HepG2 (cell line): ENCODE measurements at regions not wholly inside any gene's neighbourhood (a gene's known extent, or its start where the extent isn't known, plus 50 kb on each side); places are given as distances from the start of the nearest gene placed in this dataset.

Source experiments
- ATAC-seq: fragments of 200-7000 bp; cut with Tn5 transposase; 3 replicates; pipeline ENCODE4 v1.9.1; 2020; ENCODE audit warnings: mild to moderate bottlenecking, moderate library complexity
- BruUV-seq: library from RNA; stranded (reverse); fragments of 400-500 nt; replicated peaks from 2 replicates; lab custom pipeline; 2021; lab: Mats Ljungman, UMichigan
- CTCF ChIA-PET: fragments of 300-600 bp; formaldehyde crosslinking; extraction: SDS; loops from one replicate; lab custom pipeline; 2021; ENCODE audit warnings: low total read pairs, inconsistent platforms, low intra/inter-chr PET ratio; lab: Yijun Ruan, JAX
- POLR2A ChIA-PET: fragments of 350-600 bp; sonication (Branson Sonifier 250); formaldehyde crosslinking; loops from one replicate; lab custom pipeline; 2020; ENCODE audit warnings: antibody characterized with exemption, inconsistent platforms; lab: Yijun Ruan, JAX
- DNase-seq: peaks from one replicate; pipeline ENCODE4 v3.0.0-alpha.2; 2015; ENCODE audit warnings: low spot score
- FAIRE-seq: peaks from 3 replicates; lab custom pipeline; 2011; peaks lifted over from hg19 to GRCh38; lab: Jason Lieb, UNC
- H2AFZ ChIP-seq: one replicate; pipeline ENCODE4 v1.6.1; 2011; ENCODE audit warnings: low read length, inconsistent platforms
- H3K27ac ChIP-seq: fragments of 300-600 bp; 3 replicates; pipeline ENCODE4 v1.8.0; 2011; ENCODE audit warnings: mixed run types, mild to moderate bottlenecking, mixed read lengths, low read length, inconsistent platforms; ENCODE audit not compliant: insufficient read depth; ENCODE audit errors: extremely low read length
- H3K27me3 ChIP-seq, 2 experiments: fragments of 200-600 bp in 1 of 2; 2 replicates in 1 of 2; 3 replicates in 1 of 2; pipeline versions ENCODE4 v1.6.0 to v1.8.0; 2011; ENCODE audit warnings: low read length in 2 of 2, mild to moderate bottlenecking in 2 of 2, moderate library complexity in 2 of 2, inconsistent platforms in 1 of 2; ENCODE audit not compliant: insufficient read depth in 2 of 2, control insufficient read depth in 1 of 2
- H3K36me3 ChIP-seq, 2 experiments: fragments of 200-600 bp in 1 of 2; replicated peaks in 1 of 2; 2 replicates in 1 of 2; 3 replicates in 1 of 2; pipeline versions ENCODE4 v1.5.1 to v1.8.0; 2011; ENCODE audit warnings: low read length in 2 of 2, inconsistent platforms in 1 of 2; ENCODE audit not compliant: insufficient read depth in 2 of 2, control insufficient read depth in 1 of 2
- H3K4me1 ChIP-seq: 2 replicates; pipeline ENCODE4 v1.5.1; 2012; ENCODE audit warnings: low read length, inconsistent platforms; ENCODE audit not compliant: insufficient read depth
- H3K4me2 ChIP-seq: 2 replicates; pipeline ENCODE4 v1.6.0; 2011; ENCODE audit warnings: low read depth, low read length, inconsistent platforms
- H3K4me3 ChIP-seq, 3 experiments: fragments of 200-600 bp in 1 of 3; sonication (generic), shearing (Covaris generic) in 1 of 3; replicated peaks in 1 of 3; 2 replicates each; pipeline ENCODE4 v1.5.1; 2011 to 2016; ENCODE audit warnings: low read length in 3 of 3, inconsistent platforms in 2 of 3, low read depth in 2 of 3, mild to moderate bottlenecking in 2 of 3, control low read depth in 1 of 3, mixed read lengths in 1 of 3; ENCODE audit not compliant: insufficient read depth in 1 of 3
- H3K79me2 ChIP-seq: one replicate; pipeline ENCODE4 v1.6.1; 2011; ENCODE audit warnings: low read length, inconsistent platforms; ENCODE audit not compliant: insufficient read depth
- H3K9ac ChIP-seq: 2 replicates; pipeline ENCODE4 v1.6.0; 2011; ENCODE audit warnings: mild to moderate bottlenecking, low read depth, low read length, inconsistent platforms; ENCODE audit not compliant: insufficient read depth
- H3K9me3 ChIP-seq: 2 replicates; pipeline ENCODE4 v1.5.1; 2012; ENCODE audit warnings: mild to moderate bottlenecking, low read length
- H4K20me1 ChIP-seq: 2 replicates; pipeline ENCODE4 v1.6.0; 2011; ENCODE audit warnings: inconsistent platforms, mild to moderate bottlenecking, low read length, moderate library complexity; ENCODE audit not compliant: insufficient read depth
- CHD4 ChIP-seq: fragments of 200-600 bp; sonication (generic); IDR thresholded peaks from 2 replicates; pipeline ENCODE4 v1.7.0; 2017; ENCODE audit warnings: mild to moderate bottlenecking, low read length, borderline replicate concordance
- RFX1 ChIP-seq: fragments of 450-650 bp; IDR thresholded peaks from 2 replicates; pipeline ENCODE4 v1.6.1; 2017
- SP2 ChIP-seq: sonication (generic); formaldehyde crosslinking; IDR thresholded peaks from 2 replicates; pipeline ENCODE4 v1.5.1; 2020; ENCODE audit warnings: mild to moderate bottlenecking, missing genetic modification reagents
- SYNCRIP ChIP-seq: fragments of 200-400 bp; formaldehyde crosslinking; IDR thresholded peaks from 2 replicates; pipeline ENCODE4 v1.6.1; 2018; ENCODE audit warnings: mild to moderate bottlenecking, low read depth, low read length; ENCODE audit not compliant: insufficient read depth
- TBX3 ChIP-seq: fragments of 450-650 bp; IDR thresholded peaks from 2 replicates; pipeline ENCODE4 v1.6.1; 2017; ENCODE audit warnings: antibody characterized with exemption, mild to moderate bottlenecking, inconsistent platforms, borderline replicate concordance
- ZNF260 ChIP-seq: sonication (generic); formaldehyde crosslinking; IDR thresholded peaks from 2 replicates; pipeline ENCODE4 v1.4.0; 2020; ENCODE audit warnings: missing genetic modification reagents, low read depth, mild to moderate bottlenecking, borderline replicate concordance
- ZNF484 ChIP-seq: sonication (generic); formaldehyde crosslinking; IDR thresholded peaks from 2 replicates; pipeline ENCODE4 v1.5.1; 2020; ENCODE audit warnings: mild to moderate bottlenecking, low read depth, missing genetic modification reagents, borderline replicate concordance
- ZNF510 ChIP-seq: sonication (generic); formaldehyde crosslinking; IDR thresholded peaks from 2 replicates; pipeline ENCODE4 v1.4.0; 2020; ENCODE audit warnings: low read depth, mild to moderate bottlenecking, missing genetic modification reagents
- ZNF577 ChIP-seq: sonication (generic); formaldehyde crosslinking; IDR thresholded peaks from 2 replicates; pipeline ENCODE4 v1.4.0; 2020; ENCODE audit warnings: mild to moderate bottlenecking, low read depth, missing genetic modification reagents, borderline replicate concordance
- WGBS: methylation state at CpG from one replicate; pipeline ENCODE4 v1.1.6; 2017; ENCODE audit warnings: low lambda C conversion rate; 5-methylcytosine and 5-hydroxymethylcytosine counted together
- in situ Hi-C: cut with HindIII; loops from 2 replicates; pipeline ENCODE4 v1.10.0; 2017; ENCODE audit warnings: low pct_unique_long_range_greater_than_20kb; ENCODE audit not compliant: extremely low pct_ligation_motif_present
- intact Hi-C: fragments of 100-400 bp; cut with micrococcal nuclease; formaldehyde crosslinking; loops from one replicate; pipeline ENCODE4 v1.10.0; 2022; ENCODE audit not compliant: unreplicated experiment
- TF ChIP-seq, protein P1 (sequence below): sonication (generic); formaldehyde crosslinking; IDR thresholded peaks from 2 replicates; pipeline ENCODE4 v1.8.1; 2023; ENCODE audit warnings: mild to moderate bottlenecking, missing genetic modification reagents
- TF ChIP-seq, protein P2 (sequence below): IDR thresholded peaks from 2 replicates; pipeline ENCODE4 v1.6.1; 2016
- TF ChIP-seq, protein P3 (sequence below): sonication (generic); formaldehyde crosslinking; IDR thresholded peaks from 2 replicates; pipeline ENCODE4 v1.8.0; 2022; ENCODE audit warnings: mild to moderate bottlenecking, missing genetic modification reagents; ENCODE audit not compliant: insufficient replicate concordance
- TF ChIP-seq, protein P4 (sequence below): sonication (generic); formaldehyde crosslinking; IDR thresholded peaks from 2 replicates; pipeline ENCODE4 v1.8.1; 2022; ENCODE audit warnings: mild to moderate bottlenecking, missing genetic modification reagents
- TF ChIP-seq, protein P5 (sequence below): sonication (generic); formaldehyde crosslinking; IDR thresholded peaks from 2 replicates; pipeline ENCODE4 v1.5.1; 2020; ENCODE audit warnings: missing genetic modification reagents, mild to moderate bottlenecking, borderline replicate concordance
- TF ChIP-seq, protein P6 (sequence below): sonication (generic); formaldehyde crosslinking; IDR thresholded peaks from 2 replicates; pipeline ENCODE4 v1.4.0; 2020; ENCODE audit warnings: mild to moderate bottlenecking, missing genetic modification reagents, borderline replicate concordance

DNA sequence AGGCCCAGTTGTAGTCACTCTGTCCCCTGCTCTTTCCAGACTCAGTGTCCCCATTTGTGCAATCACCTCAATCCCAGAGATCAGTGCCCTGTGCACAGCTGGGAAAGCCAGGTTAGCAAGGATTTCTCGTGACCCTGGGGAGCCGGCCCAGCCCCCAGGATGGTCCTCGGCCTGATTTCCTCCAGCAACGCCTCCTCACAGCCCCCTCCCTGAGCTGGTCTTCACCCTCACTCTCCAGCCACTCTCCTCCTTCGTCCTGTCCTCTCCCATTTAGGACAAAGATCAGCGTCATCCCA, 194.8 kb upstream of the C14orf180 start:
- H3K4me1 ChIP-seq, result no peaks in the 10 kb centered on the region
- no peak overlapping the region for H3K9ac ChIP-seq
- H3K9me3 ChIP-seq, result no peaks in the 10 kb centered on the region
- no peak overlapping the region for H3K4me3 ChIP-seq
- no peaks in the 10 kb centered on the region for H3K36me3 ChIP-seq
- in situ Hi-C loops, result no loop called here
- H3K79me2 ChIP-seq, result no peaks in the 10 kb centered on the region
- H4K20me1 ChIP-seq, result no peaks in the 10 kb centered on the region
- DNase-seq (no peak), FAIRE-seq (no peak), ATAC-seq (no peak)
- intact Hi-C loops, result no loop called here
- BruUV-seq, result no TSS peak
- H3K27me3 ChIP-seq, result peaks cover 18 to 83% of the 10 kb centered on the region in 2 experiments
- H3K4me2 ChIP-seq, result no peak overlapping the region
- ChIA-PET CTCF (no interaction called here), POLR2A (no interaction called here)
- TF ChIP-seq, protein P1, sequence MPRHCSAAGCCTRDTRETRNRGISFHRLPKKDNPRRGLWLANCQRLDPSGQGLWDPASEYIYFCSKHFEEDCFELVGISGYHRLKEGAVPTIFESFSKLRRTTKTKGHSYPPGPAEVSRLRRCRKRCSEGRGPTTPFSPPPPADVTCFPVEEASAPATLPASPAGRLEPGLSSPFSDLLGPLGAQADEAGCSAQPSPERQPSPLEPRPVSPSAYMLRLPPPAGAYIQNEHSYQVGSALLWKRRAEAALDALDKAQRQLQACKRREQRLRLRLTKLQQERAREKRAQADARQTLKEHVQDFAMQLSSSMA (CRISPR knock-in tag), result no peak
- TF ChIP-seq, protein P2, sequence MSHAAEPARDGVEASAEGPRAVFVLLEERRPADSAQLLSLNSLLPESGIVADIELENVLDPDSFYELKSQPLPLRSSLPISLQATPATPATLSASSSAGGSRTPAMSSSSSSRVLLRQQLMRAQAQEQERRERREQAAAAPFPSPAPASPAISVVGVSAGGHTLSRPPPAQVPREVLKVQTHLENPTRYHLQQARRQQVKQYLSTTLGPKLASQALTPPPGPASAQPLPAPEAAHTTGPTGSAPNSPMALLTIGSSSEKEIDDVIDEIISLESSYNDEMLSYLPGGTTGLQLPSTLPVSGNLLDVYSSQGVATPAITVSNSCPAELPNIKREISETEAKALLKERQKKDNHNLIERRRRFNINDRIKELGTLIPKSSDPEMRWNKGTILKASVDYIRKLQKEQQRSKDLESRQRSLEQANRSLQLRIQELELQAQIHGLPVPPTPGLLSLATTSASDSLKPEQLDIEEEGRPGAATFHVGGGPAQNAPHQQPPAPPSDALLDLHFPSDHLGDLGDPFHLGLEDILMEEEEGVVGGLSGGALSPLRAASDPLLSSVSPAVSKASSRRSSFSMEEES (CRISPR knock-in tag), result no peak
- TF ChIP-seq SP2 (CRISPR knock-in tag), result no peak
- TF ChIP-seq, protein P3, sequence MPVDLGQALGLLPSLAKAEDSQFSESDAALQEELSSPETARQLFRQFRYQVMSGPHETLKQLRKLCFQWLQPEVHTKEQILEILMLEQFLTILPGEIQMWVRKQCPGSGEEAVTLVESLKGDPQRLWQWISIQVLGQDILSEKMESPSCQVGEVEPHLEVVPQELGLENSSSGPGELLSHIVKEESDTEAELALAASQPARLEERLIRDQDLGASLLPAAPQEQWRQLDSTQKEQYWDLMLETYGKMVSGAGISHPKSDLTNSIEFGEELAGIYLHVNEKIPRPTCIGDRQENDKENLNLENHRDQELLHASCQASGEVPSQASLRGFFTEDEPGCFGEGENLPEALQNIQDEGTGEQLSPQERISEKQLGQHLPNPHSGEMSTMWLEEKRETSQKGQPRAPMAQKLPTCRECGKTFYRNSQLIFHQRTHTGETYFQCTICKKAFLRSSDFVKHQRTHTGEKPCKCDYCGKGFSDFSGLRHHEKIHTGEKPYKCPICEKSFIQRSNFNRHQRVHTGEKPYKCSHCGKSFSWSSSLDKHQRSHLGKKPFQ (CRISPR knock-in tag), result no peak
- no peak for TF ChIP-seq RFX1
- no peak for TF ChIP-seq ZNF577 (CRISPR knock-in tag)
- TF ChIP-seq, protein P4, sequence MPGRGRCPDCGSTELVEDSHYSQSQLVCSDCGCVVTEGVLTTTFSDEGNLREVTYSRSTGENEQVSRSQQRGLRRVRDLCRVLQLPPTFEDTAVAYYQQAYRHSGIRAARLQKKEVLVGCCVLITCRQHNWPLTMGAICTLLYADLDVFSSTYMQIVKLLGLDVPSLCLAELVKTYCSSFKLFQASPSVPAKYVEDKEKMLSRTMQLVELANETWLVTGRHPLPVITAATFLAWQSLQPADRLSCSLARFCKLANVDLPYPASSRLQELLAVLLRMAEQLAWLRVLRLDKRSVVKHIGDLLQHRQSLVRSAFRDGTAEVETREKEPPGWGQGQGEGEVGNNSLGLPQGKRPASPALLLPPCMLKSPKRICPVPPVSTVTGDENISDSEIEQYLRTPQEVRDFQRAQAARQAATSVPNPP (CRISPR knock-in tag), result no peak
- TF ChIP-seq ZNF484, result no peak
- TF ChIP-seq, protein P5, sequence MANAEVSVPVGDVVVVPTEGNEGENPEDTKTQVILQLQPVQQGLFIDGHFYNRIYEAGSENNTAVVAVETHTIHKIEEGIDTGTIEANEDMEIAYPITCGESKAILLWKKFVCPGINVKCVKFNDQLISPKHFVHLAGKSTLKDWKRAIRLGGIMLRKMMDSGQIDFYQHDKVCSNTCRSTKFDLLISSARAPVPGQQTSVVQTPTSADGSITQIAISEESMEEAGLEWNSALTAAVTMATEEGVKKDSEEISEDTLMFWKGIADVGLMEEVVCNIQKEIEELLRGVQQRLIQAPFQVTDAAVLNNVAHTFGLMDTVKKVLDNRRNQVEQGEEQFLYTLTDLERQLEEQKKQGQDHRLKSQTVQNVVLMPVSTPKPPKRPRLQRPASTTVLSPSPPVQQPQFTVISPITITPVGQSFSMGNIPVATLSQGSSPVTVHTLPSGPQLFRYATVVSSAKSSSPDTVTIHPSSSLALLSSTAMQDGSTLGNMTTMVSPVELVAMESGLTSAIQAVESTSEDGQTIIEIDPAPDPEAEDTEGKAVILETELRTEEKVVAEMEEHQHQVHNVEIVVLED, result no peak
- TF ChIP-seq ZNF260, result no peak
- no peak for TF ChIP-seq CHD4
- TF ChIP-seq, protein P6, sequence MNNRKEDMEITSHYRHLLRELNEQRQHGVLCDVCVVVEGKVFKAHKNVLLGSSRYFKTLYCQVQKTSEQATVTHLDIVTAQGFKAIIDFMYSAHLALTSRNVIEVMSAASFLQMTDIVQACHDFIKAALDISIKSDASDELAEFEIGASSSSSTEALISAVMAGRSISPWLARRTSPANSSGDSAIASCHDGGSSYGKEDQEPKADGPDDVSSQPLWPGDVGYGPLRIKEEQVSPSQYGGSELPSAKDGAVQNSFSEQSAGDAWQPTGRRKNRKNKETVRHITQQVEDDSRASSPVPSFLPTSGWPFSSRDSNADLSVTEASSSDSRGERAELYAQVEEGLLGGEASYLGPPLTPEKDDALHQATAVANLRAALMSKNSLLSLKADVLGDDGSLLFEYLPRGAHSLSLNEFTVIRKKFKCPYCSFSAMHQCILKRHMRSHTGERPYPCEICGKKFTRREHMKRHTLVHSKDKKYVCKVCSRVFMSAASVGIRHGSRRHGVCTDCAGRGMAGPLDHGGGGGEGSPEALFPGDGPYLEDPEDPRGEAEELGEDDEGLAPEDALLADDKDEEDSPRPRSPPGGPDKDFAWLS, result no peak
- TF ChIP-seq TBX3, result no peak
- TF ChIP-seq ZNF510 (CRISPR knock-in tag), result no peak
- no peak for TF ChIP-seq SYNCRIP
- no peak overlapping the region for H2AFZ ChIP-seq
- 0% methylated on average over 2 of the region's 6 CpGs for WGBS
- H3K27ac ChIP-seq, result no peak overlapping the region
